Hematopoietic multipotent progenitor cell treated with erythropoietin and hydrocortisone succinate and interleukin-3 and kit ligand, for 6 days (in vitro differentiated cells): ENCODE measurements at regions not wholly inside any gene's neighbourhood (a gene's known extent, or its start where the extent isn't known, plus 50 kb on each side); places are given as distances from the start of the nearest gene placed in this dataset.
"Not testable (repeated sequence)": the region's sequence is repeated elsewhere in the genome, so short reads cannot be mapped to it uniquely, and the experiment has no call there.

Experiments
- DNase-seq: peaks from one replicate; pipeline ENCODE4 v3.0.0-alpha.2; 2015

- no peak for DNase-seq
Measured at GRCh38 chr12:25327321-25327720, 76.6 kb upstream of the KRAS start.

GRCh38 chr12:25326326-25326725 is 75.6 kb upstream of the KRAS start:
- no peak for DNase-seq

GRCh38 chr12:25324861-25325260 is 74.1 kb upstream of the KRAS start:
- no peak for DNase-seq

GRCh38 chr12:25323581-25323982 is 72.9 kb upstream of the KRAS start:
- DNase-seq = no peak

GRCh38 chr12:25322918-25323531 is 72.3 kb upstream of the KRAS start:
- DNase-seq = no peak

- no peak for DNase-seq
Measured at GRCh38 chr12:25322351-25322750, 71.6 kb upstream of the KRAS start.

- DNase-seq = no peak
Measured at GRCh38 chr12:25321772-25322171, 71.0 kb upstream of the KRAS start.

- DNase-seq = peak; percentile 27
Measured at GRCh38 chr12:25320123-25321006, 69.6 kb upstream of the KRAS start.

GRCh38 chr12:25319233-25319984 is 68.7 kb upstream of the KRAS start:
- no peak for DNase-seq

GRCh38 chr12:25317553-25317952 is 66.8 kb upstream of the KRAS start:
- no peak for DNase-seq

- no peak for DNase-seq
Measured at GRCh38 chr12:25315388-25315787, 64.7 kb upstream of the KRAS start.

- not testable (repeated sequence) for DNase-seq
Measured at GRCh38 chr12:25313266-25313990, 62.7 kb upstream of the KRAS start.

GRCh38 chr12:25311506-25311905 is 60.8 kb upstream of the KRAS start:
- DNase-seq = no peak

GRCh38 chr12:25310071-25310470 is 59.3 kb upstream of the KRAS start:
- not testable (repeated sequence) for DNase-seq

- no peak for DNase-seq
Measured at GRCh38 chr12:25308756-25309155, 58.0 kb upstream of the KRAS start.

- no peak for DNase-seq
Measured at GRCh38 chr12:25307818-25308217, 57.1 kb upstream of the KRAS start.

GRCh38 chr12:25301798-25302197 is 51.1 kb upstream of the KRAS start:
- no peak for DNase-seq
